22Rv1 (cell line): ENCODE measurements at regions not wholly inside any gene's neighbourhood (a gene's known extent, or its start where the extent isn't known, plus 50 kb on each side); places are given as distances from the start of the nearest gene placed in this dataset.
"Not testable (repeated sequence)": the region's sequence is repeated elsewhere in the genome, so short reads cannot be mapped to it uniquely, and the experiment has no call there.

Experiments used
- H3K27ac ChIP-seq: fragments of 450-650 bp; 2 replicates; pipeline ENCODE4 v1.5.1; 2017
- CTCF ChIP-seq: fragments of 450-650 bp; IDR thresholded peaks from 2 replicates; pipeline ENCODE4 v1.5.1; 2017; ENCODE audit warnings: mild to moderate bottlenecking
- ZFX ChIP-seq: fragments of 450-650 bp; IDR thresholded peaks from 2 replicates; pipeline ENCODE4 v1.6.1; 2017; ENCODE audit warnings: antibody characterized with exemption, borderline replicate concordance

- no peak overlapping the region for H3K27ac ChIP-seq
- TF ChIP-seq ZFX (no peak), CTCF (no peak)
Observed at GRCh38 chr2:211205836-211206235, 649.4 kb downstream of the CPS1 start.

GRCh38 chr2:211216221-211216620 lies 659.8 kb downstream of the CPS1 start:
- TF ChIP-seq ZFX (no peak), CTCF (peak; percentile 42; the same call in 1 of the 2 replicates)
- no peak overlapping the region for H3K27ac ChIP-seq

- H3K27ac ChIP-seq: not testable (repeated sequence)
Observed at GRCh38 chr2:211219548-211219947, 663.1 kb downstream of the CPS1 start.

GRCh38 chr2:211225784-211226183 lies 669.4 kb downstream of the CPS1 start:
- TF ChIP-seq CTCF: no peak
- TF ChIP-seq ZFX: no peak

GRCh38 chr2:211228559-211228958 lies 672.2 kb downstream of the CPS1 start:
- no peak overlapping the region for H3K27ac ChIP-seq
- TF ChIP-seq ZFX (no peak), CTCF (no peak)

More at GRCh38 chr2:211225784-211226183, 669.4 kb downstream of the CPS1 start:
- H3K27ac ChIP-seq: no peak overlapping the region

GRCh38 chr2:211237586-211238275 lies 681.3 kb downstream of the CPS1 start:
- no peak overlapping the region for H3K27ac ChIP-seq

GRCh38 chr2:211241891-211242290 lies 685.5 kb downstream of the CPS1 start:
- no peak overlapping the region for H3K27ac ChIP-seq
- no peak for TF ChIP-seq ZFX

More at GRCh38 chr2:211237586-211238275, 681.3 kb downstream of the CPS1 start:
- no peak for TF ChIP-seq CTCF
- TF ChIP-seq ZFX: no peak

- no peak overlapping the region for H3K27ac ChIP-seq
- TF ChIP-seq CTCF (no peak), ZFX (no peak)
Observed at GRCh38 chr2:211247751-211248150, 691.4 kb downstream of the CPS1 start.
